ENCODE measurements at regions not wholly inside any gene's neighbourhood (a gene's known extent, or its start where the extent isn't known, plus 50 kb on each side); places are given as distances from the start of the nearest gene placed in this dataset.

DNA sequence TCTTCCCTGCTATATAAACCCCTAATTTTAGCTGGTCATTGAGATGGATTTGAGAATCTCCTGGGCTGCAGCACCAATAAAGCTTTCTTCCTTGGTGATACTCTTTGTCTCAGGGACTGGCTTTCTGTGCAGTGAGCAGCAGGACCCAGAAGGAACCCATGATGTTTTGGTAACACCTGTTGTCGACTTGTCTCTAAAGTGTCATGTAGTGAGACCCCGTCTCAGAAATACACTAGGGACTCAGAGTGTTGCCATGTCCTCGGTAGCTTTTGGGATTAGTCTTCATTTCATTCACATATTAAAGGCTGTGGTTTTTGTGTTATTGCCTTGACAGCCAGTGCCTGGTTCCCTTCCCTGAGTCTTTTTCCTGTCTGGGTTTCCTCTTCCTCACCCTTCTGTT, 1078.7 kb downstream of the TBC1D22A start:
- no peak for DNase-seq (ENCODE audit: low read depth)
- TF ChIP-seq, protein P1, sequence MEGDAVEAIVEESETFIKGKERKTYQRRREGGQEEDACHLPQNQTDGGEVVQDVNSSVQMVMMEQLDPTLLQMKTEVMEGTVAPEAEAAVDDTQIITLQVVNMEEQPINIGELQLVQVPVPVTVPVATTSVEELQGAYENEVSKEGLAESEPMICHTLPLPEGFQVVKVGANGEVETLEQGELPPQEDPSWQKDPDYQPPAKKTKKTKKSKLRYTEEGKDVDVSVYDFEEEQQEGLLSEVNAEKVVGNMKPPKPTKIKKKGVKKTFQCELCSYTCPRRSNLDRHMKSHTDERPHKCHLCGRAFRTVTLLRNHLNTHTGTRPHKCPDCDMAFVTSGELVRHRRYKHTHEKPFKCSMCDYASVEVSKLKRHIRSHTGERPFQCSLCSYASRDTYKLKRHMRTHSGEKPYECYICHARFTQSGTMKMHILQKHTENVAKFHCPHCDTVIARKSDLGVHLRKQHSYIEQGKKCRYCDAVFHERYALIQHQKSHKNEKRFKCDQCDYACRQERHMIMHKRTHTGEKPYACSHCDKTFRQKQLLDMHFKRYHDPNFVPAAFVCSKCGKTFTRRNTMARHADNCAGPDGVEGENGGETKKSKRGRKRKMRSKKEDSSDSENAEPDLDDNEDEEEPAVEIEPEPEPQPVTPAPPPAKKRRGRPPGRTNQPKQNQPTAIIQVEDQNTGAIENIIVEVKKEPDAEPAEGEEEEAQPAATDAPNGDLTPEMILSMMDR (IDR thresholded peaks at IDR 0.05; ENCODE audit: low read depth, low read length): no peak
- TF ChIP-seq MAX (IDR thresholded peaks at IDR 0.05; ENCODE audit: low read depth, low read length) (no peak), POLR2A (IDR thresholded peaks at IDR 0.05; ENCODE audit: extremely low read depth, insufficient read length) (no peak), MYC (IDR thresholded peaks at IDR 0.05; ENCODE audit: low read depth, low read length) (no peak)
- no peak overlapping the region for H3K4me3 ChIP-seq (ENCODE audit: low read depth, low read length)

GRCh38 chr22:47839595-47840227, 1077.3 kb downstream of the TBC1D22A start:
- H3K4me3 ChIP-seq (ENCODE audit: low read depth, low read length): no peak overlapping the region
- DNase-seq (ENCODE audit: low read depth): no peak
- TF ChIP-seq, protein P1 (IDR thresholded peaks at IDR 0.05; ENCODE audit: low read depth, low read length): no peak
- TF ChIP-seq POLR2A (IDR thresholded peaks at IDR 0.05; ENCODE audit: extremely low read depth, insufficient read length): no peak
- TF ChIP-seq MYC (IDR thresholded peaks at IDR 0.05; ENCODE audit: low read depth, low read length): no peak
- no peak for TF ChIP-seq MAX (IDR thresholded peaks at IDR 0.05; ENCODE audit: low read depth, low read length)

DNA sequence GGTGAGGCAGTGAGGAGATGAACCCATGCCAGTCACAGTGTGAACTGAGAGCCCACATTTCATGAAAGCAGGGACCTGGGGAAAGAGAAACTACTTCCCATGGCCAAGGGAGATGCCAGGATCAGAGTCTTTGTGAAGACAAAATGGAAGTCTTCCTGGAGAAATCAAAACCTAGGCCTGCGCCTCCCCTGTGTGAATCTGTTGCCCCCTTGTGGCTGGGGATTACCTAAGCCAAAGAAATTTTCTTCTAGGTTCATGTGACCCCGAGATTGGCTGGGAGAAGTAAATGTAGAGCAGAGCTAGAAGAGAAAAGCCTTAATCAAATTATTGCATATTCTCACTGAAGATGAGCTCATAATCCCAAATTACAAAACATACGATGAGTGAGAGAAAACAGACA, 1075.3 kb downstream of the TBC1D22A start:
- no peak overlapping the region for H3K4me3 ChIP-seq (ENCODE audit: low read depth, low read length)
- peak; percentile 42 for DNase-seq (ENCODE audit: low read depth)
- no peak for TF ChIP-seq POLR2A (IDR thresholded peaks at IDR 0.05; ENCODE audit: extremely low read depth, insufficient read length)
- TF ChIP-seq, protein P1 (IDR thresholded peaks at IDR 0.05; ENCODE audit: low read depth, low read length): peak; percentile 61

DNA sequence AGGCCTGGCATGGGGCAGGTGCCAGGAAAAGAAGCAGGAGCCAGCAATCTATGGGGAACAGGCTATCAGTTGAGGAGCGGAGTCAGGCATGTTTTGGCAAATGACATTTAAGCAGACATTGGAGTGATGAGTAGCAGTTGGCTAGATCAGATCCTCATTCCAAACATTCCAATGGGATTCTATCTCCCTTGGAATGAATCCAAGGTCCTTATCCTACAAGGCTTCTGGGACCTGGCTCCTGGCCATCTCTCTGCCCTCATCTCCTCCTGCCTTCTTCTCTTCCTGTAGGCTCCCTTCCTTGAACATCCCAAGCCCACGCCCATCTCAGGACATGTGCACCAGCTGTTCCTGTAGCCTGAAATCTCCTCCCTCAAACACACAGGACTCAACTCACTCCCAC, 1074.5 kb downstream of the TBC1D22A start:
- TF ChIP-seq POLR2A (IDR thresholded peaks at IDR 0.05; ENCODE audit: extremely low read depth, insufficient read length) (no peak), MYC (IDR thresholded peaks at IDR 0.05; ENCODE audit: low read depth, low read length) (no peak), MAX (IDR thresholded peaks at IDR 0.05; ENCODE audit: low read depth, low read length) (no peak)
- TF ChIP-seq, protein P1 (IDR thresholded peaks at IDR 0.05; ENCODE audit: low read depth, low read length): no peak
- no peak for DNase-seq (ENCODE audit: low read depth)
- no peak overlapping the region for H3K4me3 ChIP-seq (ENCODE audit: low read depth, low read length)

DNA sequence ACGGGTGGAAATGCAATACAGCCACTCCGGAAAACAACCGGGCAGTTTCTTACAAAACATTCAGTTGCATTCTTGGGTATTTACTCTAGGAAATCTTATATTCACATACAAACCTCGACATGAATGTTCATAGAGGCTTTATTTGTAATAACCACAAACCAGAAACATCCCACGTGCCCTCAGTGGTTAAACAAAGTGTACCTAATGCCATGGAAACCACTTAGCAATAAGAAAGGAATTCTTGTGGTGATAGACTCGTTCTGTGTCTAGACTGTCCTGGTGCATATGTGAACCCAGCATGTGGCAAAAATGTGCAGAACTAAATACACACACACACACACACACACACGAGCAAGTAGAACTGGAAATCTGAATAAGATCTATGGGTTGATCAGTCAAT, 1073.3 kb downstream of the TBC1D22A start:
- TF ChIP-seq MYC (IDR thresholded peaks at IDR 0.05; ENCODE audit: low read depth, low read length) (no peak), POLR2A (IDR thresholded peaks at IDR 0.05; ENCODE audit: extremely low read depth, insufficient read length) (no peak)
- TF ChIP-seq, protein P1 (IDR thresholded peaks at IDR 0.05; ENCODE audit: low read depth, low read length): no peak
- H3K4me3 ChIP-seq (ENCODE audit: low read depth, low read length): no peak overlapping the region
- no peak for DNase-seq (ENCODE audit: low read depth)

DNA sequence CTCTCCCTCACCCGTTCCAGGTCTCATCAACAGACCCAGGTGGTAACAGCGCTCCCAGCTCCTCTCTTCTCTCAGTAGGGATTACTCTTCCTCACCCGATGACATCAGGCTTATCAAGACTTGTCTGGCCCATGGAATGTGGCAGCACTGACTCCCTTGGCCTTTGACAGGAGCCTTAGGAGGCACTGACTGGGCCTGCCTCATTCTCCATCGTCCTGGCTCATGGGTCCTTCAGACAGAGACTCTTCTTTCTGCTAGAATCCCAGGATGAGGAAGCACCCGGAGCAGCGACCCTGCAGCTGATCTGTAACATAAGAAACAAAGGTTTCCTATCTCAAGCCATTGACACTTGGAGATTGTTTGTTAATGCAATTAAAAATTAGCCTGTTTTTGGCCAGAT, 1063.6 kb downstream of the TBC1D22A start:
- no peak for TF ChIP-seq POLR2A (IDR thresholded peaks at IDR 0.05; ENCODE audit: extremely low read depth, insufficient read length)
- TF ChIP-seq MAX (IDR thresholded peaks at IDR 0.05; ENCODE audit: low read depth, low read length): no peak
- no peak for TF ChIP-seq MYC (IDR thresholded peaks at IDR 0.05; ENCODE audit: low read depth, low read length)
- TF ChIP-seq, protein P1 (IDR thresholded peaks at IDR 0.05; ENCODE audit: low read depth, low read length): no peak
- no peak overlapping the region for H3K4me3 ChIP-seq (ENCODE audit: low read depth, low read length)
- no peak for DNase-seq (ENCODE audit: low read depth)

Measured in NB4 (cell line).